GM23338 (cell line): ENCODE measurements at regions not wholly inside any gene's neighbourhood (a gene's known extent, or its start where the extent isn't known, plus 50 kb on each side); places are given as distances from the start of the nearest gene placed in this dataset.
"Not testable (repeated sequence)": the region's sequence is repeated elsewhere in the genome, so short reads cannot be mapped to it uniquely, and the experiment has no call there.

ENCODE experiments used
- ATAC-seq: fragments of 200-7000 bp; cut with Tn5 transposase; 3 replicates; pipeline ENCODE4 v1.9.1; 2020
- DNase-seq: peaks from one replicate; pipeline ENCODE4 v3.0.0-alpha.2; 2015; ENCODE audit warnings: low spot score
- H2AFZ ChIP-seq: fragments of 200-600 bp; sonication (generic); 2 replicates; pipeline ENCODE4 v1.8.0; 2016; ENCODE audit warnings: antibody characterized with exemption, mild to moderate bottlenecking, moderate library complexity
- H3F3A ChIP-seq: fragments of 200-600 bp; sonication (generic); replicated peaks from 2 replicates; pipeline ENCODE4 v1.8.0; 2017; ENCODE audit warnings: antibody characterized with exemption, mixed run types, low read depth
- H3K27ac ChIP-seq: fragments of 200-600 bp; sonication (generic); 2 replicates; pipeline ENCODE4 v1.6.1; 2016; ENCODE audit warnings: low read depth
- H3K27me3 ChIP-seq: fragments of 200-600 bp; sonication (generic); 2 replicates; pipeline ENCODE4 v1.8.0; 2016; ENCODE audit warnings: mild to moderate bottlenecking, mixed run types, moderate library complexity; ENCODE audit not compliant: insufficient read depth
- H3K36me3 ChIP-seq: fragments of 200-600 bp; sonication (generic); 2 replicates; pipeline ENCODE4 v1.8.0; 2016; ENCODE audit warnings: mild to moderate bottlenecking; ENCODE audit not compliant: insufficient read depth
- H3K4me1 ChIP-seq: fragments of 200-600 bp; sonication (generic); 2 replicates; pipeline ENCODE4 v1.8.0; 2016; ENCODE audit warnings: mild to moderate bottlenecking, moderate library complexity; ENCODE audit not compliant: insufficient read depth
- H3K4me2 ChIP-seq: fragments of 200-600 bp; sonication (generic); 2 replicates; pipeline ENCODE4 v1.7.1; 2017; ENCODE audit warnings: mixed run types
- H3K4me3 ChIP-seq: fragments of 200-600 bp; sonication (generic); 2 replicates; pipeline ENCODE4 v1.6.1; 2016; ENCODE audit warnings: mixed run types
- H3K79me2 ChIP-seq: fragments of 200-600 bp; sonication (generic); replicated peaks from 2 replicates; pipeline ENCODE4 v1.8.0; 2017; ENCODE audit warnings: mild to moderate bottlenecking; ENCODE audit not compliant: insufficient read depth
- H3K9me2 ChIP-seq: fragments of 200-600 bp; sonication (generic); 2 replicates; pipeline ENCODE4 v1.8.0; 2017; ENCODE audit not compliant: insufficient read depth
- H4K20me1 ChIP-seq: fragments of 200-600 bp; sonication (generic); replicated peaks from 2 replicates; pipeline ENCODE4 v1.8.0; 2017; ENCODE audit warnings: mild to moderate bottlenecking; ENCODE audit not compliant: insufficient read depth
- H3K27ac Mint-ChIP-seq: 2 replicates; pipeline ENCODE4 v1.8.0; 2020; ENCODE audit warnings: inconsistent platforms, mild to moderate bottlenecking, moderate library complexity, mixed read lengths
- H3K27me3 Mint-ChIP-seq: 3 replicates; pipeline ENCODE4 v1.8.0; 2022; ENCODE audit warnings: low read depth, mild to moderate bottlenecking, moderate library complexity, mixed read lengths, inconsistent platforms; ENCODE audit not compliant: insufficient read depth, poor library complexity
- H3K36me3 Mint-ChIP-seq: 3 replicates; pipeline ENCODE4 v1.8.0; 2021; ENCODE audit warnings: low read depth, mild to moderate bottlenecking, inconsistent platforms, moderate library complexity, mixed read lengths
- H3K4me1 Mint-ChIP-seq: 3 replicates; pipeline ENCODE4 v1.8.0; 2020; ENCODE audit warnings: mild to moderate bottlenecking, inconsistent platforms, mixed read lengths
- H3K4me3 Mint-ChIP-seq: 3 replicates; pipeline ENCODE4 v1.8.0; 2021; ENCODE audit warnings: moderate library complexity, mild to moderate bottlenecking, inconsistent platforms, mixed read lengths
- H3K9me3 Mint-ChIP-seq: 3 replicates; pipeline ENCODE4 v1.8.0; 2020; ENCODE audit warnings: moderate library complexity, mild to moderate bottlenecking, inconsistent platforms, mixed read lengths
- POLR2AphosphoS5 ChIP-seq: IDR thresholded peaks from 2 replicates; pipeline ENCODE4 v1.6.1; 2016; ENCODE audit warnings: antibody characterized with exemption, low read depth
- REST ChIP-seq: IDR thresholded peaks from one replicate; pipeline ENCODE4 v1.6.1; 2018; ENCODE audit warnings: antibody characterized with exemption; ENCODE audit not compliant: unreplicated experiment
- STAT1 ChIP-seq: IDR thresholded peaks from one replicate; pipeline ENCODE4 v1.6.1; 2016; ENCODE audit warnings: antibody characterized with exemption; ENCODE audit not compliant: unreplicated experiment
- ZNF114 ChIP-seq: fragments of 250-450 bp; sonication (Bioruptor Pico); IDR thresholded peaks from 2 replicates; pipeline ENCODE4 v1.5.0; 2020; ENCODE audit warnings: mild to moderate bottlenecking, moderate library complexity
- ZNF331 ChIP-seq: fragments of 250-450 bp; sonication (Bioruptor Pico); IDR thresholded peaks from 2 replicates; pipeline ENCODE4 v1.5.0; 2020; ENCODE audit warnings: low read depth, mild to moderate bottlenecking, moderate library complexity

GRCh38 chr12:37548266-37548805 lies 768.2 kb upstream of the ALG10B start:
- H3K4me3 ChIP-seq: no peak overlapping the region
- H2AFZ ChIP-seq: no peak overlapping the region
- peaks cover 66% of the 10 kb centered on the region for H3K36me3 Mint-ChIP-seq
- no peak overlapping the region for H3K4me3 Mint-ChIP-seq
- DNase-seq (no peak), ATAC-seq (no peak)
- no peaks in the 10 kb centered on the region for H3F3A ChIP-seq
- H3K4me2 ChIP-seq: no peak overlapping the region
- H3K27ac Mint-ChIP-seq: no peak overlapping the region
- H3K9me2 ChIP-seq: no peaks in the 10 kb centered on the region
- H3K27me3 Mint-ChIP-seq: peaks cover 4% of the 10 kb centered on the region
- peaks cover 98% of the 10 kb centered on the region for H3K9me3 Mint-ChIP-seq
- no peak for TF ChIP-seq POLR2AphosphoS5
- no peak overlapping the region for H3K27ac ChIP-seq
- H3K36me3 ChIP-seq: no peaks in the 10 kb centered on the region
- H3K4me1 Mint-ChIP-seq: no peaks in the 10 kb centered on the region
- no peaks in the 10 kb centered on the region for H3K4me1 ChIP-seq
- H3K27me3 ChIP-seq: no peaks in the 10 kb centered on the region
- no peaks in the 10 kb centered on the region for H3K79me2 ChIP-seq
- H4K20me1 ChIP-seq: no peaks in the 10 kb centered on the region

- H3K36me3 ChIP-seq, H3K4me1 Mint-ChIP-seq, H3K27me3 ChIP-seq, H2AFZ ChIP-seq, H3K9me2 ChIP-seq, DNase-seq, H3K4me3 Mint-ChIP-seq, ATAC-seq, H3K27ac ChIP-seq, H3F3A ChIP-seq, H3K4me3 ChIP-seq, H4K20me1 ChIP-seq, H3K27me3 Mint-ChIP-seq, H3K4me2 ChIP-seq, H3K27ac Mint-ChIP-seq, H3K79me2 ChIP-seq, H3K4me1 ChIP-seq: not testable (repeated sequence)
- Mint-ChIP-seq H3K36me3 (peaks cover 27% of the 10 kb centered on the region), H3K9me3 (peaks cover 93% of the 10 kb centered on the region)
Measured at GRCh38 chr12:37556957-37557356, 759.6 kb upstream of the ALG10B start.

- peaks cover 32% of the 10 kb centered on the region; the same call in 2 of the 3 replicates for H3K36me3 Mint-ChIP-seq
- Histone ChIP-seq H2AFZ (no peak overlapping the region), H3K4me2 (no peak overlapping the region), H3K27ac (no peak overlapping the region), H4K20me1 (no peaks in the 10 kb centered on the region), H3F3A (no peaks in the 10 kb centered on the region), H3K4me3 (no peak overlapping the region), H3K79me2 (no peaks in the 10 kb centered on the region), H3K9me2 (no peaks in the 10 kb centered on the region), H3K4me1 (no peaks in the 10 kb centered on the region), H3K27me3 (no peaks in the 10 kb centered on the region), H3K36me3 (no peaks in the 10 kb centered on the region)
- DNase-seq (no peak), ATAC-seq (no peak)
- H3K4me1 Mint-ChIP-seq: no peaks in the 10 kb centered on the region
- TF ChIP-seq ZNF331 (CRISPR knock-in tag) (no peak), ZNF114 (CRISPR knock-in tag) (no peak), REST (no peak), STAT1 (no peak)
- H3K9me3 Mint-ChIP-seq: peaks cover 95% of the 10 kb centered on the region
- no peak overlapping the region for H3K27ac Mint-ChIP-seq
- H3K4me3 Mint-ChIP-seq: no peak overlapping the region
- peaks cover 4% of the 10 kb centered on the region for H3K27me3 Mint-ChIP-seq
Measured at GRCh38 chr12:37565112-37565511, 751.5 kb upstream of the ALG10B start.

- not testable (repeated sequence) for H3K27ac ChIP-seq, H3K9me2 ChIP-seq, H3K27ac Mint-ChIP-seq, H3K4me2 ChIP-seq, DNase-seq, H2AFZ ChIP-seq, ATAC-seq, H3K27me3 ChIP-seq, H3K4me1 ChIP-seq, H3K4me1 Mint-ChIP-seq, H3K4me3 Mint-ChIP-seq, H3F3A ChIP-seq, H3K36me3 ChIP-seq, H3K4me3 ChIP-seq, H4K20me1 ChIP-seq, H3K79me2 ChIP-seq, H3K27me3 Mint-ChIP-seq
- H3K9me3 Mint-ChIP-seq: peaks cover 84% of the 10 kb centered on the region
- peaks cover 25% of the 10 kb centered on the region for H3K36me3 Mint-ChIP-seq
Measured at GRCh38 chr12:37570547-37570946, 746.0 kb upstream of the ALG10B start.
